Stimulated activated naive CD4-positive, alpha-beta T cell (primary cell): ENCODE measurements at regions not wholly inside any gene's neighbourhood (a gene's known extent, or its start where the extent isn't known, plus 50 kb on each side); places are given as distances from the start of the nearest gene placed in this dataset.

Source experiments
- DNase-seq, 6 experiments: peaks; one replicate each; lab custom pipeline; 2025; lab: John Stamatoyannopoulos, UW

DNA sequence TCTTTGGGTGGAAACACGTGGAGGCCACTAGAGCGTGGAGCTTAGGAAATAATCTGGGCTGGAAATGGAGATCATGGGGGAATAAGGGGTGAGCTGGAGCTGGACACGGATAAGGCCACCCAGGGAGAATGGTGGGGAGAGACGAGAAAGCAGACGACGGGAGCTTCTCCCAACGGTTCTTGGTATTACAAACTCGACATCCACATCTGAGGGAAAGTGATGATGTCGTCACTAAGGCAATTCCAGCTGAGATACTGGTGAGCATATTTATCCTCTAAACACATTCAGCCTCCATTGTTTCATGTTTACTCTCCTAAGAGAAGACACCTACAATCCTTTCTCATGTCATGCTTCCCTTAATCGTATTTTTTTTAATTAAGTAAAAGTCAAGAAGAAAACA is 50.2 kb upstream of the SNX9 start:
- no peak for DNase-seq
